PFSK-1 (cell line): ENCODE measurements at regions not wholly inside any gene's neighbourhood (a gene's known extent, or its start where the extent isn't known, plus 50 kb on each side); places are given as distances from the start of the nearest gene placed in this dataset.

Experiments used
- POLR2AphosphoS5 ChIP-seq: IDR thresholded peaks from 2 replicates; pipeline ENCODE4 v1.6.1; 2012; ENCODE audit warnings: low read depth, mild to moderate bottlenecking, control low read depth, low read length, moderate library complexity
- REST ChIP-seq, 2 experiments: IDR thresholded peaks; 2 replicates each; pipeline versions ENCODE4 v1.6.1 to v1.8.0; 2011 to 2012; ENCODE audit warnings: low read depth in 2 of 2, low read length in 2 of 2, control low read depth in 1 of 2, inconsistent platforms in 1 of 2, mild to moderate bottlenecking in 1 of 2, moderate library complexity in 1 of 2; ENCODE audit not compliant: insufficient read depth in 1 of 2
- TAF1 ChIP-seq: IDR thresholded peaks from 2 replicates; pipeline ENCODE4 v1.6.1; 2012; ENCODE audit warnings: low read length, control low read depth, borderline replicate concordance; ENCODE audit not compliant: insufficient read depth

GRCh38 chr5:173835131-173835530, 53.0 kb upstream of the CPEB4 start:
- TF ChIP-seq TAF1, result no peak
- no peak for TF ChIP-seq POLR2AphosphoS5
- no peak for TF ChIP-seq REST (IDR thresholded peaks at IDR 0.05; ENCODE audit: insufficient read depth in 1 of 2, low read depth in 2 of 2, low read length in 2 of 2)
